Nephron (organoid): ENCODE measurements at regions not wholly inside any gene's neighbourhood (a gene's known extent, or its start where the extent isn't known, plus 50 kb on each side); places are given as distances from the start of the nearest gene placed in this dataset.

Experiments used
- H3K27ac Mint-ChIP-seq, 3 experiments: 2 replicates each; pipeline ENCODE4 v1.8.0; 2020; ENCODE audit warnings: mixed read lengths in 3 of 3, mild to moderate bottlenecking in 2 of 3, moderate library complexity in 1 of 3
- H3K27me3 Mint-ChIP-seq: 2 replicates; pipeline ENCODE4 v1.8.0; 2021; ENCODE audit warnings: low read depth, mild to moderate bottlenecking, moderate library complexity, mixed read lengths
- H3K36me3 Mint-ChIP-seq: 2 replicates; pipeline ENCODE4 v1.8.0; 2020; ENCODE audit warnings: low read depth, mixed read lengths
- H3K4me1 Mint-ChIP-seq: 2 replicates; pipeline ENCODE4 v1.8.0; 2020; ENCODE audit warnings: mixed read lengths
- H3K4me3 Mint-ChIP-seq, 3 experiments: 2 replicates each; pipeline ENCODE4 v1.8.0; 2020; ENCODE audit warnings: mild to moderate bottlenecking in 3 of 3, mixed read lengths in 3 of 3, moderate library complexity in 2 of 3
- H3K9me3 Mint-ChIP-seq: 2 replicates; pipeline ENCODE4 v1.8.0; 2020; ENCODE audit warnings: mixed read lengths
- CTCF ChIP-seq, 3 experiments: fragments of 200-600 bp; sonication (generic); IDR thresholded peaks; one replicate each; pipeline ENCODE4 v1.5.0; 2021; ENCODE audit warnings: antibody characterized with exemption in 3 of 3; ENCODE audit not compliant: unreplicated experiment in 3 of 3

- TF ChIP-seq CTCF (IDR thresholded peaks at IDR 0.05; ENCODE audit: unreplicated experiment in 3 of 3), result no peak
- H3K36me3 Mint-ChIP-seq, result no peaks in the 10 kb centered on the region
- no peak overlapping the region for H3K27ac Mint-ChIP-seq
- H3K4me3 Mint-ChIP-seq, result no peak overlapping the region
- H3K27me3 Mint-ChIP-seq, result no peaks in the 10 kb centered on the region
- H3K4me1 Mint-ChIP-seq, result peaks cover 3% of the 10 kb centered on the region
- peaks cover 25% of the 10 kb centered on the region for H3K9me3 Mint-ChIP-seq
Measured at GRCh38 chrX:69379412-69379811, 124.7 kb upstream of the NALF2 start.

- no peaks in the 10 kb centered on the region for H3K4me1 Mint-ChIP-seq
Measured at GRCh38 chrX:69374569-69374968, 129.6 kb upstream of the NALF2 start.

GRCh38 chrX:69372435-69372834 lies 131.7 kb upstream of the NALF2 start:
- H3K9me3 Mint-ChIP-seq, result peaks cover 29% of the 10 kb centered on the region
- no peaks in the 10 kb centered on the region for H3K36me3 Mint-ChIP-seq
- no peak for TF ChIP-seq CTCF (IDR thresholded peaks at IDR 0.05; ENCODE audit: unreplicated experiment in 3 of 3)
- no peaks in the 10 kb centered on the region for H3K4me1 Mint-ChIP-seq
- no peak overlapping the region for H3K4me3 Mint-ChIP-seq
- H3K27ac Mint-ChIP-seq, result no peak overlapping the region
- no peaks in the 10 kb centered on the region for H3K27me3 Mint-ChIP-seq

More at GRCh38 chrX:69374569-69374968, 129.6 kb upstream of the NALF2 start:
- Mint-ChIP-seq H3K27ac (no peak overlapping the region), H3K36me3 (no peaks in the 10 kb centered on the region), H3K4me3 (no peak overlapping the region), H3K27me3 (no peaks in the 10 kb centered on the region), H3K9me3 (peaks cover 33% of the 10 kb centered on the region)
- TF ChIP-seq CTCF (IDR thresholded peaks at IDR 0.05; ENCODE audit: unreplicated experiment in 3 of 3), result no peak

GRCh38 chrX:69371159-69371558 lies 133.0 kb upstream of the NALF2 start:
- no peaks in the 10 kb centered on the region for H3K4me1 Mint-ChIP-seq
- H3K27ac Mint-ChIP-seq, result no peak overlapping the region
- no peak for TF ChIP-seq CTCF (IDR thresholded peaks at IDR 0.05; ENCODE audit: unreplicated experiment in 3 of 3)
- peaks cover 23% of the 10 kb centered on the region for H3K9me3 Mint-ChIP-seq
- no peaks in the 10 kb centered on the region for H3K36me3 Mint-ChIP-seq
- no peaks in the 10 kb centered on the region for H3K27me3 Mint-ChIP-seq
- H3K4me3 Mint-ChIP-seq, result no peak overlapping the region

GRCh38 chrX:69369999-69370398 lies 134.1 kb upstream of the NALF2 start:
- no peak overlapping the region for H3K27ac Mint-ChIP-seq
- H3K36me3 Mint-ChIP-seq, result no peaks in the 10 kb centered on the region
- H3K4me1 Mint-ChIP-seq, result no peaks in the 10 kb centered on the region
- peaks cover 17% of the 10 kb centered on the region for H3K9me3 Mint-ChIP-seq
- H3K4me3 Mint-ChIP-seq, result no peak overlapping the region
- no peak for TF ChIP-seq CTCF (IDR thresholded peaks at IDR 0.05; ENCODE audit: unreplicated experiment in 3 of 3)
- H3K27me3 Mint-ChIP-seq, result no peaks in the 10 kb centered on the region

- TF ChIP-seq CTCF (IDR thresholded peaks at IDR 0.05; ENCODE audit: unreplicated experiment in 3 of 3), result no peak
Measured at GRCh38 chrX:69366183-69366582, 137.9 kb upstream of the NALF2 start.

More at GRCh38 chrX:69366183-69366582, 137.9 kb upstream of the NALF2 start:
- Mint-ChIP-seq H3K27ac (no peak overlapping the region), H3K9me3 (peaks cover 12% of the 10 kb centered on the region), H3K36me3 (no peaks in the 10 kb centered on the region), H3K4me1 (peaks cover 13% of the 10 kb centered on the region), H3K4me3 (no peak overlapping the region), H3K27me3 (no peaks in the 10 kb centered on the region)
